ENCODE measurements at regions not wholly inside any gene's neighbourhood (a gene's known extent, or its start where the extent isn't known, plus 50 kb on each side); places are given as distances from the start of the nearest gene placed in this dataset.

- no peak for DNase-seq (ENCODE audit: low spot score)
These were observed 331.5 kb downstream of the HRH4 start for GRCh38 chr18:24791751-24792545.

GRCh38 chr18:24793742-24794141 is 333.3 kb downstream of the HRH4 start:
- DNase-seq (ENCODE audit: low spot score): no peak

- DNase-seq (ENCODE audit: low spot score): no peak
These were observed 334.7 kb downstream of the HRH4 start for GRCh38 chr18:24795129-24795528.

- no peak for DNase-seq (ENCODE audit: low spot score)
These were observed 337.5 kb downstream of the HRH4 start for GRCh38 chr18:24797981-24798380.

- DNase-seq (ENCODE audit: low spot score): no peak
These were observed 338.7 kb downstream of the HRH4 start for GRCh38 chr18:24799176-24799575.

- DNase-seq (ENCODE audit: low spot score): no peak
These were observed 339.3 kb downstream of the HRH4 start for GRCh38 chr18:24799720-24800119.

- no peak for DNase-seq (ENCODE audit: low spot score)
These were observed 340.6 kb downstream of the HRH4 start for GRCh38 chr18:24801001-24801400.

- no peak for DNase-seq (ENCODE audit: low spot score)
These were observed 342.0 kb downstream of the HRH4 start for GRCh38 chr18:24802456-24802855.

GRCh38 chr18:24805156-24805555 is 344.7 kb downstream of the HRH4 start:
- no peak for DNase-seq (ENCODE audit: low spot score)

- DNase-seq (ENCODE audit: low spot score): no peak
These were observed 348.9 kb downstream of the HRH4 start for GRCh38 chr18:24809173-24809950.

GRCh38 chr18:24810561-24811305 is 350.3 kb downstream of the HRH4 start:
- no peak for DNase-seq (ENCODE audit: low spot score)

- no peak for DNase-seq (ENCODE audit: low spot score)
These were observed 351.7 kb downstream of the HRH4 start for GRCh38 chr18:24811950-24812681.

- no peak for DNase-seq (ENCODE audit: low spot score)
These were observed 354.1 kb downstream of the HRH4 start for GRCh38 chr18:24814521-24814920.

GRCh38 chr18:24817150-24817549 is 356.7 kb downstream of the HRH4 start:
- DNase-seq (ENCODE audit: low spot score): no peak

GRCh38 chr18:24817587-24818371 is 357.3 kb downstream of the HRH4 start:
- no peak for DNase-seq (ENCODE audit: low spot score)

GRCh38 chr18:24818441-24818840 is 358.0 kb downstream of the HRH4 start:
- no peak for DNase-seq (ENCODE audit: low spot score)

GRCh38 chr18:24819141-24819890 is 358.9 kb downstream of the HRH4 start:
- no peak for DNase-seq (ENCODE audit: low spot score)

GRCh38 chr18:24825397-24825796 is 365.0 kb downstream of the HRH4 start:
- DNase-seq (ENCODE audit: low spot score): no peak

- no peak for DNase-seq (ENCODE audit: low spot score)
These were observed 366.2 kb downstream of the HRH4 start for GRCh38 chr18:24826605-24827004.

- no peak for DNase-seq (ENCODE audit: low spot score)
These were observed 367.1 kb downstream of the HRH4 start for GRCh38 chr18:24827501-24827900.
